ENCODE measurements at regions not wholly inside any gene's neighbourhood (a gene's known extent, or its start where the extent isn't known, plus 50 kb on each side); places are given as distances from the start of the nearest gene placed in this dataset.

DNA sequence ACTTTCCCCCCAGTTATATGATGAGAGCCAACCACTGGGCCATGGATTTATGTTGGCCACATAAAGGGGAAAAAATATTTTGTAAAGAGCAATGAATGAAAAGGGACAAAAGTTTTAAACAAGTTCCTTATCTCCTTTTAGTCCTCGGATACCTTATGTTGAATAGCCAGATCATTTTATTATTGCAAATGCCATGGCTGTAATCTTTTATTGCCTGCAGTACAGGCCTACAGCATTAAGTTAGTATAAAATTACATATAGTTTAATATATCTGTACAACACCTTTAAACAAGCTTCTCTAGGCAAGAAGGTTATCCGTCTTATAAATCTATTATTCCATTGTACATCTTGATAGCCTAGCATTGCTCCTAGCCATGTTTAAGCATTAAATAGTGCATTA is 93.9 kb upstream of the SLC35B3 start:
- TF ChIP-seq, protein P1, sequence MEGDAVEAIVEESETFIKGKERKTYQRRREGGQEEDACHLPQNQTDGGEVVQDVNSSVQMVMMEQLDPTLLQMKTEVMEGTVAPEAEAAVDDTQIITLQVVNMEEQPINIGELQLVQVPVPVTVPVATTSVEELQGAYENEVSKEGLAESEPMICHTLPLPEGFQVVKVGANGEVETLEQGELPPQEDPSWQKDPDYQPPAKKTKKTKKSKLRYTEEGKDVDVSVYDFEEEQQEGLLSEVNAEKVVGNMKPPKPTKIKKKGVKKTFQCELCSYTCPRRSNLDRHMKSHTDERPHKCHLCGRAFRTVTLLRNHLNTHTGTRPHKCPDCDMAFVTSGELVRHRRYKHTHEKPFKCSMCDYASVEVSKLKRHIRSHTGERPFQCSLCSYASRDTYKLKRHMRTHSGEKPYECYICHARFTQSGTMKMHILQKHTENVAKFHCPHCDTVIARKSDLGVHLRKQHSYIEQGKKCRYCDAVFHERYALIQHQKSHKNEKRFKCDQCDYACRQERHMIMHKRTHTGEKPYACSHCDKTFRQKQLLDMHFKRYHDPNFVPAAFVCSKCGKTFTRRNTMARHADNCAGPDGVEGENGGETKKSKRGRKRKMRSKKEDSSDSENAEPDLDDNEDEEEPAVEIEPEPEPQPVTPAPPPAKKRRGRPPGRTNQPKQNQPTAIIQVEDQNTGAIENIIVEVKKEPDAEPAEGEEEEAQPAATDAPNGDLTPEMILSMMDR (IDR thresholded peaks at IDR 0.05) = no peak
- TF ChIP-seq POLR2A (IDR thresholded peaks at IDR 0.05) = no peak
